CD4-positive, alpha-beta memory T cell (primary cell): ENCODE measurements at regions not wholly inside any gene's neighbourhood (a gene's known extent, or its start where the extent isn't known, plus 50 kb on each side); places are given as distances from the start of the nearest gene placed in this dataset.

ENCODE experiments used
- CTCF ChIA-PET: fragments of 350-600 bp; sonication (Branson Sonifier 250); formaldehyde crosslinking; loops from one replicate; lab custom pipeline; 2021; ENCODE audit warnings: inconsistent platforms; ENCODE audit not compliant: partially characterized antibody; lab: Charles Lee
- POLR2A ChIA-PET: fragments of 350-600 bp; sonication (Branson Sonifier 250); formaldehyde crosslinking; loops from one replicate; lab custom pipeline; 2021; ENCODE audit not compliant: partially characterized antibody; lab: Charles Lee
- DNase-seq, 5 donors: peaks; one replicate each; pipeline versions ENCODE4 v3.0.0 to v3.0.0-alpha.2; 2020 to 2022; ENCODE audit warnings: mixed read lengths in 1 of 5
- H3K27ac ChIP-seq: one replicate; pipeline ENCODE4 v1.7.0; 2013; ENCODE audit warnings: low read depth, low read length
- H3K27me3 ChIP-seq: 2 replicates; pipeline ENCODE4 v1.7.0; 2013; ENCODE audit warnings: mild to moderate bottlenecking, low read length, moderate library complexity; ENCODE audit not compliant: insufficient read depth
- H3K36me3 ChIP-seq: 2 replicates; pipeline ENCODE4 v1.7.0; 2013; ENCODE audit warnings: mild to moderate bottlenecking, low read length, moderate library complexity; ENCODE audit not compliant: insufficient read depth
- H3K4me1 ChIP-seq: 2 replicates; pipeline ENCODE4 v1.7.0; 2013; ENCODE audit warnings: mild to moderate bottlenecking, low read length, moderate library complexity; ENCODE audit not compliant: insufficient read depth
- H3K4me3 ChIP-seq, 2 donors: one replicate each; pipeline ENCODE4 v1.7.0; 2013; ENCODE audit warnings: low read length in 2 of 2, mild to moderate bottlenecking in 1 of 2
- H3K9me3 ChIP-seq, 2 donors: one replicate each; pipeline ENCODE4 v1.7.0; 2013; ENCODE audit warnings: low read length in 2 of 2, control low read depth in 1 of 2; ENCODE audit not compliant: control insufficient read depth in 1 of 2
- H3K27ac Mint-ChIP-seq, 7 donors: one replicate each; pipeline ENCODE4 v1.8.0; 2020 to 2021; ENCODE audit warnings: mixed read lengths in 7 of 7, mild to moderate bottlenecking in 6 of 7, inconsistent platforms in 3 of 7, moderate library complexity in 3 of 7
- H3K27me3 Mint-ChIP-seq, 2 donors: one replicate each; pipeline ENCODE4 v1.8.0; 2020 to 2021; ENCODE audit warnings: mixed read lengths in 2 of 2
- H3K36me3 Mint-ChIP-seq, 2 donors: one replicate each; pipeline ENCODE4 v1.8.0; 2020 to 2021; ENCODE audit warnings: mixed read lengths in 2 of 2, inconsistent platforms in 1 of 2, mild to moderate bottlenecking in 1 of 2
- H3K4me1 Mint-ChIP-seq, 4 donors: one replicate each; pipeline ENCODE4 v1.8.0; 2020 to 2021; ENCODE audit warnings: mixed read lengths in 4 of 4, mild to moderate bottlenecking in 1 of 4
- H3K4me3 Mint-ChIP-seq, 8 donors: one replicate each; pipeline ENCODE4 v1.8.0; 2020 to 2021; ENCODE audit warnings: mixed read lengths in 8 of 8, mild to moderate bottlenecking in 7 of 8, moderate library complexity in 6 of 8, inconsistent platforms in 3 of 8
- H3K9me3 Mint-ChIP-seq, 8 donors: one replicate each; pipeline ENCODE4 v1.8.0; 2020 to 2021; ENCODE audit warnings: mixed read lengths in 8 of 8, mild to moderate bottlenecking in 5 of 8, inconsistent platforms in 3 of 8, moderate library complexity in 1 of 8
- intact Hi-C: fragments of 100-400 bp; cut with micrococcal nuclease; formaldehyde crosslinking; loops from one replicate; pipeline ENCODE4 v1.15.1; 2023

GRCh38 chr16:79362300-79362970 is 238.1 kb downstream of the MAF start:
- Histone ChIP-seq H3K4me3 (no peak overlapping the region), H3K27me3 (no peaks in the 10 kb centered on the region), H3K9me3 (no peaks in the 10 kb centered on the region), H3K36me3 (no peaks in the 10 kb centered on the region), H3K27ac (no peak overlapping the region), H3K4me1 (peaks cover 34% of the 10 kb centered on the region)
- Mint-ChIP-seq H3K4me3 (peak overlapping the region; percentile 23 to 70 (median 50)), H3K27ac (peak overlapping the region in 5 of 7 donors; percentile 6 to 79 (median 49)), H3K9me3 (peaks cover 0 to 8% (median 0%) of the 10 kb centered on the region in 8 donors), H3K36me3 (no peaks in the 10 kb centered on the region), H3K4me1 (peaks cover 23 to 41% (median 33%) of the 10 kb centered on the region in 4 donors), H3K27me3 (no peaks in the 10 kb centered on the region)
- intact Hi-C loops = no loop called here
- ChIA-PET CTCF (interaction anchor here (0.8 to 1.7 kb wide), 2 partner anchors 17 to 54 kb away, joined by 3 to 5 read pairs; no protein-coding TSS in a partner anchor), POLR2A (interaction anchor here (0.6 to 0.8 kb wide), 2 partner anchors 19 to 54 kb away, joined by 3 read pairs; no protein-coding TSS in a partner anchor)
- DNase-seq = peak in 4 of 5 donors; percentile 29 to 51 (median 34)

DNA sequence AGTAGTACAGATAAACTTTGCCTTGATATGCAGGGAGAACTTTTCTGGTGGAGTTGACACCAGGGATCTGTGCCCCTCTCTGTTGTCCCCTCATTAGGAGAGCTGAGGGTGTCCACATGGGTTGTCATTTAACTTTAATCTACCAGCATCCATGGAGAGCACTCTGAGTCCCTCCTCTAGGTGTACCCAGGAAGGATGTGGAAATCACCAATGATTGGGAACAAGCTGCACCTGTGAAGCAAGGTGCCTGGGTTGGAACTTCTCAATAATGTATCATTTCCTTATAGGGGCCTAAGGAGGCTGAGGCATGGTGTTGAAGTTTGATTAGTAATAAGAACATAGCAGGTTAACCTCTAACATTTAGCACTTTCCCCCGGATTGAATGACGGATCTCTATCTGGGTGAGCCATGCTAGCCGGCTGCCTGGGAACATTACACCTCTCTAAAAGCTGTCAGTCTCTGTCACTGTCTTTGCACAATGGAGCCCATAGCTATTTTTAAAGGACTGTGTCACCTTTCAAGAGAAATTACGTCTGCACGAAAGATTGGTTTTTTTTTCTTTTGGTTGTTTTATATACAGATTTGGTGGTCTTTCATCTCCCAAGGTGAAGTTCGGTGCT is 239.3 kb downstream of the MAF start:
- H3K27ac ChIP-seq = no peak overlapping the region
- H3K27me3 ChIP-seq = no peaks in the 10 kb centered on the region
- Mint-ChIP-seq H3K27me3 (no peaks in the 10 kb centered on the region), H3K36me3 (no peaks in the 10 kb centered on the region), H3K4me1 (peaks cover 23 to 41% (median 33%) of the 10 kb centered on the region in 4 donors), H3K9me3 (no peaks in the 10 kb centered on the region), H3K4me3 (no peak overlapping the region), H3K27ac (no peak overlapping the region)
- no peaks in the 10 kb centered on the region for H3K36me3 ChIP-seq
- POLR2A ChIA-PET = no interaction called here
- H3K9me3 ChIP-seq = no peaks in the 10 kb centered on the region
- no peak for DNase-seq
- CTCF ChIA-PET = no interaction called here
- no peak overlapping the region for H3K4me3 ChIP-seq
- peaks cover 34% of the 10 kb centered on the region for H3K4me1 ChIP-seq
- intact Hi-C loops = no loop called here

- peaks cover 25 to 41% (median 33%) of the 10 kb centered on the region in 4 donors for H3K4me1 Mint-ChIP-seq
- intact Hi-C loops = no loop called here
Measured at GRCh38 chr16:79360267-79360666, 240.3 kb downstream of the MAF start.

GRCh38 chr16:79359082-79359481 is 241.5 kb downstream of the MAF start:
- Mint-ChIP-seq H3K4me1 (peaks cover 25 to 41% (median 33%) of the 10 kb centered on the region in 4 donors), H3K27ac (peak overlapping the region in 4 of 7 donors; percentile 16 to 68 (median 62)), H3K27me3 (no peaks in the 10 kb centered on the region), H3K9me3 (no peaks in the 10 kb centered on the region), H3K36me3 (no peaks in the 10 kb centered on the region), H3K4me3 (no peak overlapping the region)
- Histone ChIP-seq H3K4me1 (peaks cover 34% of the 10 kb centered on the region), H3K27me3 (no peaks in the 10 kb centered on the region), H3K27ac (no peak overlapping the region), H3K36me3 (no peaks in the 10 kb centered on the region), H3K9me3 (no peaks in the 10 kb centered on the region), H3K4me3 (no peak overlapping the region)
- CTCF ChIA-PET = interaction anchor here (0.7 to 1.7 kb wide), 2 partner anchors 75 to 98 kb away, joined by 3 to 4 read pairs; no protein-coding TSS in a partner anchor
- peak in 1 of 5 donors; percentile 30 for DNase-seq
- POLR2A ChIA-PET = interaction anchor here (1.6 to 1.7 kb wide), 2 partner anchors 9 to 242 kb away, joined by 3 to 4 read pairs; partner anchors contain the start of gene MAF
- intact Hi-C loops = no loop called here

More at GRCh38 chr16:79360267-79360666, 240.3 kb downstream of the MAF start:
- Histone ChIP-seq H3K36me3 (no peaks in the 10 kb centered on the region), H3K4me1 (peaks cover 34% of the 10 kb centered on the region), H3K9me3 (no peaks in the 10 kb centered on the region), H3K27me3 (no peaks in the 10 kb centered on the region), H3K4me3 (no peak overlapping the region), H3K27ac (no peak overlapping the region)
- no peaks in the 10 kb centered on the region for H3K36me3 Mint-ChIP-seq
- POLR2A ChIA-PET = interaction anchor here (1.7 kb wide), 1 partner anchor 8 kb away, joined by 4 read pairs; no protein-coding TSS in a partner anchor
- no peak overlapping the region for H3K27ac Mint-ChIP-seq
- DNase-seq = no peak
- no peaks in the 10 kb centered on the region for H3K27me3 Mint-ChIP-seq
- H3K9me3 Mint-ChIP-seq = no peaks in the 10 kb centered on the region
- CTCF ChIA-PET = no interaction called here
- H3K4me3 Mint-ChIP-seq = no peak overlapping the region

DNA sequence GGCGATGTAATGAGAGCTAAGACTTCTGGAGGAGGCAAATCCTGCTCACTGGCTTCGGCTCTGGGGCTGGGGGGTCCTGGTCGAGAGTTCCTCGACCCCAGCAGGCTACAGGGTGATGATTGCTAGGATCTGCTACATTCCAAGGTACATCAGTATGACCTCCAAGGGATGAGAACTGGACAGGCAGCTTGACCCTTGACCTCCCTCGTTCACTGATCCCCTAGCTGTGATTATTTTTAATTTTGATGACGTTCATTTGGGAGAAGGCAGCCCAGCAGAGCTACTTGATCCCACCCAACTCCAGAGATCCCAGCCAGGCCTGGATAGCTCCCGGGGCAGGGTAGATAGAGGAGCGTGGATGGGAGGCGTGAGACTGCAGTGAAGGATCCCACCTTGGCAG is 242.3 kb downstream of the MAF start:
- POLR2A ChIA-PET = no interaction called here
- Mint-ChIP-seq H3K9me3 (no peaks in the 10 kb centered on the region), H3K27ac (no peak overlapping the region), H3K36me3 (no peaks in the 10 kb centered on the region), H3K4me1 (peaks cover 21 to 35% (median 28%) of the 10 kb centered on the region in 4 donors), H3K27me3 (no peaks in the 10 kb centered on the region), H3K4me3 (no peak overlapping the region)
- H3K27me3 ChIP-seq = no peaks in the 10 kb centered on the region
- H3K27ac ChIP-seq = no peak overlapping the region
- H3K4me3 ChIP-seq = no peak overlapping the region
- H3K36me3 ChIP-seq = no peaks in the 10 kb centered on the region
- peaks cover 29% of the 10 kb centered on the region for H3K4me1 ChIP-seq
- no peaks in the 10 kb centered on the region for H3K9me3 ChIP-seq
- CTCF ChIA-PET = interaction anchor here (1.7 kb wide), 1 partner anchor 76 kb away, joined by 4 read pairs; no protein-coding TSS in a partner anchor
- intact Hi-C loops = no loop called here
- DNase-seq = no peak

- H3K27ac ChIP-seq = no peak overlapping the region
- intact Hi-C loops = no loop called here
- no peak for DNase-seq
- H3K36me3 ChIP-seq = no peaks in the 10 kb centered on the region
- ChIA-PET CTCF (no interaction called here), POLR2A (no interaction called here)
- H3K4me1 ChIP-seq = peaks cover 16% of the 10 kb centered on the region
- no peak overlapping the region for H3K4me3 ChIP-seq
- Mint-ChIP-seq H3K9me3 (no peaks in the 10 kb centered on the region), H3K4me1 (peaks cover 10 to 17% (median 12%) of the 10 kb centered on the region in 4 donors), H3K36me3 (no peaks in the 10 kb centered on the region), H3K4me3 (no peak overlapping the region), H3K27ac (peak overlapping the region in 1 of 7 donors; percentile 51), H3K27me3 (no peaks in the 10 kb centered on the region)
- H3K27me3 ChIP-seq = no peaks in the 10 kb centered on the region
- H3K9me3 ChIP-seq = no peaks in the 10 kb centered on the region
Measured at GRCh38 chr16:79355600-79356358, 244.8 kb downstream of the MAF start.
